ENCODE measurements at regions not wholly inside any gene's neighbourhood (a gene's known extent, or its start where the extent isn't known, plus 50 kb on each side); places are given as distances from the start of the nearest gene placed in this dataset.

DNA sequence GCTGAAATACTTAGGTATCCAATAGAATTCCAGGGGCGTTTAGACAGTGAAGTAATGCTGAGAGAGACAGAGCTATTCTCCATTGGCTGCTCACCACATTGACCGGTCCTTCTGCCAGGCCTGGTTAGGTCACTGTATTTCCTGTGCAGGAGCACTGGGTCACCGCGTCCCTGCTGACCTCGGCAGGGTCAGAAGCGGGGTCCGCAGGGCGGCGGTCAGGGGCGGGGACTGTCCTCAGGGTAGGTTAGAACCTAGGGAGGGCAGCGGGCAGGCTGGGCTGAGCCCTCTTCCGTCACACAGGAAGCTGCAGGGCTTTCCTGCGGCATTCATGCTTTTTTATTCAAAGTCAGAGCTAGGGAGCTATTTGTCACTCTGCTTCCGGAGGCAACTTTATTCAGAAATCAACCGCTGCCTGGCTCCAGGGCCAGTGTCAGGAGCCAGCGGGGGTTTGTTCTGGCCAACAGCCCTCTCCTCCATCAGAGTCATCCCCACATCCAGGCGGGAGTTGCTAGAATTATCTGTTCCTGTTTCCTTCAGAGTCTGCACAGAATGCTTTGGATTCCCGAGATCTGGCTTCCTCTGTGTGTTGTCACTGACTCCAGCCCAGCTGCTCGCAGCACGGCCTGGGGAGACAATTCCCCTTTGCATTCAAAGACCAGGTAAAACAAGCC, 81.2 kb upstream of the WASF3 start:
- Mint-ChIP-seq H3K27ac (no peak overlapping the region), H3K4me3 (peak overlapping the region; percentile 47), H3K4me1 (ENCODE audit: low read depth) (peaks cover 18% of the 10 kb centered on the region), H3K27me3 (no peaks in the 10 kb centered on the region), H3K36me3 (ENCODE audit: low read depth) (no peaks in the 10 kb centered on the region), H3K9me3 (no peaks in the 10 kb centered on the region)
- TF ChIP-seq, protein P1, sequence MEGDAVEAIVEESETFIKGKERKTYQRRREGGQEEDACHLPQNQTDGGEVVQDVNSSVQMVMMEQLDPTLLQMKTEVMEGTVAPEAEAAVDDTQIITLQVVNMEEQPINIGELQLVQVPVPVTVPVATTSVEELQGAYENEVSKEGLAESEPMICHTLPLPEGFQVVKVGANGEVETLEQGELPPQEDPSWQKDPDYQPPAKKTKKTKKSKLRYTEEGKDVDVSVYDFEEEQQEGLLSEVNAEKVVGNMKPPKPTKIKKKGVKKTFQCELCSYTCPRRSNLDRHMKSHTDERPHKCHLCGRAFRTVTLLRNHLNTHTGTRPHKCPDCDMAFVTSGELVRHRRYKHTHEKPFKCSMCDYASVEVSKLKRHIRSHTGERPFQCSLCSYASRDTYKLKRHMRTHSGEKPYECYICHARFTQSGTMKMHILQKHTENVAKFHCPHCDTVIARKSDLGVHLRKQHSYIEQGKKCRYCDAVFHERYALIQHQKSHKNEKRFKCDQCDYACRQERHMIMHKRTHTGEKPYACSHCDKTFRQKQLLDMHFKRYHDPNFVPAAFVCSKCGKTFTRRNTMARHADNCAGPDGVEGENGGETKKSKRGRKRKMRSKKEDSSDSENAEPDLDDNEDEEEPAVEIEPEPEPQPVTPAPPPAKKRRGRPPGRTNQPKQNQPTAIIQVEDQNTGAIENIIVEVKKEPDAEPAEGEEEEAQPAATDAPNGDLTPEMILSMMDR (IDR thresholded peaks at IDR 0.05) = no peak
- intact Hi-C loops (cut with DNase I, micrococcal nuclease) = no loop called here
- peaks cover 0 to 5% of the 10 kb centered on the region in 2 experiments for H3K9me3 ChIP-seq (ENCODE audit: control insufficient read depth in 1 of 2, insufficient read depth in 1 of 2, low read length in 2 of 2)
- DNase-seq = peak in 1 of 14 experiments; percentile 2
- peaks cover 11% of the 10 kb centered on the region for H3K4me1 ChIP-seq (ENCODE audit: insufficient read depth, low read length)
- POLR2A ChIA-PET = interaction anchor here (1.5 kb wide), 1 partner anchor 290 kb away, joined by 5 read pairs; no protein-coding TSS in a partner anchor
- peak overlapping the region; percentile 29 for H3K4me3 ChIP-seq (ENCODE audit: low read length)
- CTCF ChIA-PET = no interaction called here
- H3K27me3 ChIP-seq (ENCODE audit: control insufficient read depth in 1 of 2, insufficient read depth in 2 of 2, low read length in 2 of 2) = no peaks in the 10 kb centered on the region
- peak; percentile 34 for ATAC-seq (ENCODE audit: poor library complexity)
- no peaks in the 10 kb centered on the region for H3K36me3 ChIP-seq (ENCODE audit: insufficient read depth, low read length)
- no peak overlapping the region for H3K27ac ChIP-seq (ENCODE audit: low read depth in 1 of 2, low read length in 2 of 2)

DNA sequence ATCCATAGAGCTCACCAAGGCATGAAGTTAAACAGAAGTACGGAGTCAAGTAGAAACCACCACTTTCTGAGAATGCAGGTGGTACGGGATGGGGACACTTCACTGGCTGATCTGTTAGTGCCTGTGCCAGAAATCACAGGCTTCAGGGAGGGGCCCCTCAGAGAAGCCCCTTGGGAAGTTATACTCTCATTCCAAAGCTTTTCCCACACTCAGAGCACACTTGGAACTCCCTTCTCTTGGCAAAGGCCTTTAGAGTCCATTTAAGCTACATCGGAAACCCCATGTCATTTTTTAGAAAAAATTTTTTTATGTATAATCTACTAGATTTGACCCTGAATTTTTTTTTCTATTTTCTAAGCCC, 80.7 kb upstream of the WASF3 start:
- Mint-ChIP-seq H3K9me3 (no peaks in the 10 kb centered on the region), H3K4me1 (ENCODE audit: low read depth) (peaks cover 22% of the 10 kb centered on the region), H3K4me3 (peak overlapping the region; percentile 47), H3K36me3 (ENCODE audit: low read depth) (no peaks in the 10 kb centered on the region), H3K27ac (no peak overlapping the region), H3K27me3 (no peaks in the 10 kb centered on the region)
- Histone ChIP-seq H3K4me1 (ENCODE audit: insufficient read depth, low read length) (peaks cover 11% of the 10 kb centered on the region), H3K27me3 (ENCODE audit: control insufficient read depth in 1 of 2, insufficient read depth in 2 of 2, low read length in 2 of 2) (no peaks in the 10 kb centered on the region), H3K27ac (ENCODE audit: low read depth in 1 of 2, low read length in 2 of 2) (no peak overlapping the region), H3K9me3 (ENCODE audit: control insufficient read depth in 1 of 2, insufficient read depth in 1 of 2, low read length in 2 of 2) (peaks cover 0 to 4% of the 10 kb centered on the region in 2 experiments), H3K4me3 (ENCODE audit: low read length) (no peak overlapping the region), H3K36me3 (ENCODE audit: insufficient read depth, low read length) (no peaks in the 10 kb centered on the region)
- intact Hi-C loops (cut with DNase I, micrococcal nuclease) = no loop called here
- POLR2A ChIA-PET = interaction anchor here (1.5 kb wide), 1 partner anchor 291 kb away, joined by 5 read pairs; no protein-coding TSS in a partner anchor
- CTCF ChIA-PET = no interaction called here
- ATAC-seq (ENCODE audit: poor library complexity) = no peak
- no peak for DNase-seq
- TF ChIP-seq, protein P1 (IDR thresholded peaks at IDR 0.05) = no peak

- H3K36me3 ChIP-seq (ENCODE audit: insufficient read depth, low read length) = no peaks in the 10 kb centered on the region
- H3K27ac ChIP-seq (ENCODE audit: low read depth in 1 of 2, low read length in 2 of 2) = no peak overlapping the region
- Mint-ChIP-seq H3K27ac (no peak overlapping the region), H3K36me3 (ENCODE audit: low read depth) (no peaks in the 10 kb centered on the region), H3K27me3 (no peaks in the 10 kb centered on the region), H3K4me1 (ENCODE audit: low read depth) (peaks cover 27% of the 10 kb centered on the region), H3K9me3 (no peaks in the 10 kb centered on the region), H3K4me3 (no peak overlapping the region)
- no peaks in the 10 kb centered on the region for H3K9me3 ChIP-seq (ENCODE audit: control insufficient read depth in 1 of 2, insufficient read depth in 1 of 2, low read length in 2 of 2)
- ChIA-PET CTCF (no interaction called here), POLR2A (no interaction called here)
- DNase-seq (no peak), ATAC-seq (ENCODE audit: poor library complexity) (no peak)
- H3K4me3 ChIP-seq (ENCODE audit: low read length) = no peak overlapping the region
- H3K4me1 ChIP-seq (ENCODE audit: insufficient read depth, low read length) = peaks cover 16% of the 10 kb centered on the region
- H3K27me3 ChIP-seq (ENCODE audit: control insufficient read depth in 1 of 2, insufficient read depth in 2 of 2, low read length in 2 of 2) = no peaks in the 10 kb centered on the region
- intact Hi-C loops (cut with DNase I, micrococcal nuclease) = no loop called here
- TF ChIP-seq, protein P1 (IDR thresholded peaks at IDR 0.05) = no peak
Measured at GRCh38 chr13:26477681-26478080, 79.8 kb upstream of the WASF3 start.
